HCT116 (cell line): ENCODE measurements at regions not wholly inside any gene's neighbourhood (a gene's known extent, or its start where the extent isn't known, plus 50 kb on each side); places are given as distances from the start of the nearest gene placed in this dataset.

Source experiments
- ATAC-seq: fragments of 200-7000 bp; cut with Tn5 transposase; 2 replicates; pipeline ENCODE4 v1.9.1; 2020; ENCODE audit warnings: mild to moderate bottlenecking, moderate library complexity
- BruUV-seq: library from RNA; stranded (reverse); fragments of 400-500 nt; replicated peaks from 2 replicates; lab custom pipeline; 2021; lab: Mats Ljungman, UMichigan
- CTCF ChIA-PET: fragments of 300-600 bp; sonication (Branson Sonifier 250); formaldehyde crosslinking; loops from one replicate; lab custom pipeline; 2021; ENCODE audit warnings: antibody characterized with exemption; lab: Charles Lee
- POLR2A ChIA-PET: fragments of 300-600, 350-600 bp; sonication (Branson Sonifier 250); formaldehyde crosslinking; loops from one replicate; lab custom pipeline; 2021; ENCODE audit warnings: antibody characterized with exemption; lab: Charles Lee
- RAD21 ChIA-PET, 2 experiments: fragments of 300-600 bp; sonication (Branson Sonifier 250); formaldehyde crosslinking; loops; one replicate each; lab custom pipeline; 2023; ENCODE audit warnings: low total read pairs in 2 of 2; ENCODE audit not compliant: uncharacterized antibody in 2 of 2, unreplicated experiment in 2 of 2, low non-redundant PET in 1 of 2; lab: Charles Lee
- DNase-seq: peaks from one replicate; pipeline ENCODE4 v3.0.0-alpha.2; 2010; ENCODE audit warnings: low read depth, low spot score
- H2AFZ ChIP-seq: fragments of 200-600 bp; shearing (Covaris generic), sonication (generic); 2 replicates; pipeline ENCODE4 v1.6.1; 2017; ENCODE audit warnings: low read depth, mixed run types, mixed read lengths, antibody characterized with exemption, low read length; ENCODE audit not compliant: poor library complexity, severe bottlenecking
- H3K27ac ChIP-seq: 2 replicates; pipeline ENCODE4 v1.5.1; 2012; ENCODE audit warnings: low read depth, low read length
- H3K27me3 ChIP-seq: fragments of 200-600 bp; sonication (generic); 2 replicates; pipeline ENCODE4 v1.6.1; 2016; ENCODE audit warnings: mixed run types, low read length, mixed read lengths; ENCODE audit not compliant: insufficient read depth
- H3K36me3 ChIP-seq, 2 experiments: fragments of 200-500 bp in 1 of 2; fragments of 200-600 bp in 1 of 2; sonication (Bioruptor generic) in 1 of 2; sonication (generic) in 1 of 2; 2 replicates each; pipeline versions ENCODE4 v1.5.1 to v1.6.1; 2014 to 2016; ENCODE audit warnings: low read length in 2 of 2, inconsistent platforms in 1 of 2, mixed read lengths in 1 of 2, mixed run types in 1 of 2; ENCODE audit not compliant: insufficient read depth in 2 of 2, control insufficient read depth in 1 of 2
- H3K4me1 ChIP-seq, 2 experiments: fragments of 200-600 bp in 1 of 2; sonication (generic) in 1 of 2; 2 replicates each; pipeline versions ENCODE4 v1.5.1 to v1.6.1; 2012 to 2017; ENCODE audit warnings: low read length in 2 of 2, inconsistent platforms in 1 of 2, mild to moderate bottlenecking in 1 of 2, mixed read lengths in 1 of 2, mixed run types in 1 of 2, moderate library complexity in 1 of 2; ENCODE audit not compliant: insufficient read depth in 2 of 2, control insufficient read depth in 1 of 2
- H3K4me2 ChIP-seq: fragments of 200-600 bp; sonication (generic); 2 replicates; pipeline ENCODE4 v1.6.1; 2017; ENCODE audit warnings: mixed run types, low read length, mixed read lengths
- H3K4me3 ChIP-seq, 2 experiments: fragments of 200-600 bp in 1 of 2; sonication (generic) in 1 of 2; replicated peaks in 1 of 2; 2 replicates each; pipeline ENCODE4 v1.5.1; 2011 to 2016; ENCODE audit warnings: low read length in 2 of 2, control low read depth in 1 of 2, low read depth in 1 of 2, mild to moderate bottlenecking in 1 of 2, mixed read lengths in 1 of 2, mixed run types in 1 of 2
- H3K79me2 ChIP-seq: fragments of 200-600 bp; sonication (generic); 2 replicates; pipeline ENCODE4 v1.6.1; 2017; ENCODE audit warnings: mild to moderate bottlenecking, mixed run types, low read length, moderate library complexity, mixed read lengths; ENCODE audit not compliant: insufficient read depth
- H3K9ac ChIP-seq: fragments of 200-600 bp; sonication (generic); 2 replicates; pipeline ENCODE4 v1.6.1; 2016; ENCODE audit warnings: low read length, mixed read lengths
- H3K9me2 ChIP-seq: fragments of 200-600 bp; sonication (generic), shearing (Covaris generic); 2 replicates; pipeline ENCODE4 v1.6.1; 2017; ENCODE audit warnings: mixed run types, mild to moderate bottlenecking, moderate library complexity; ENCODE audit not compliant: insufficient read depth
- H3K9me3 ChIP-seq, 2 experiments: fragments of 200-500 bp in 1 of 2; fragments of 200-600 bp in 1 of 2; sonication (Bioruptor generic) in 1 of 2; sonication (generic) in 1 of 2; 2 replicates each; pipeline ENCODE4 v1.6.1; 2014 to 2017; ENCODE audit warnings: low read length in 2 of 2, mixed read lengths in 2 of 2, inconsistent platforms in 1 of 2, low read depth in 1 of 2, mild to moderate bottlenecking in 1 of 2, mixed run types in 1 of 2, moderate library complexity in 1 of 2; ENCODE audit not compliant: control insufficient read depth in 1 of 2, insufficient read depth in 1 of 2
- H4K20me1 ChIP-seq: fragments of 200-600 bp; sonication (generic), shearing (Covaris generic); 2 replicates; pipeline ENCODE4 v1.6.1; 2017; ENCODE audit warnings: mixed run types, mild to moderate bottlenecking, moderate library complexity; ENCODE audit not compliant: insufficient read depth
- CBX3 ChIP-seq: IDR thresholded peaks from 2 replicates; pipeline ENCODE4 v1.6.1; 2012; ENCODE audit warnings: low read depth
- EGR1 ChIP-seq: IDR thresholded peaks from 2 replicates; pipeline ENCODE4 v1.6.1; 2012; ENCODE audit warnings: low read depth
- EZH2 ChIP-seq: fragments of 200-600 bp; sonication (generic); IDR thresholded peaks from 2 replicates; pipeline ENCODE4 v1.6.1; 2017; ENCODE audit warnings: antibody characterized with exemption, mixed run types
- EZH2phosphoT487 ChIP-seq: fragments of 200-600 bp; IDR thresholded peaks from 2 replicates; pipeline ENCODE4 v1.6.1; 2018; ENCODE audit warnings: antibody characterized with exemption, borderline replicate concordance
- FOSL1 ChIP-seq: IDR thresholded peaks from 2 replicates; pipeline ENCODE4 v1.6.1; 2012; ENCODE audit warnings: low read depth
- JUND ChIP-seq: IDR thresholded peaks from 2 replicates; pipeline ENCODE4 v1.6.1; 2012
- POLR2A ChIP-seq: IDR thresholded peaks from 2 replicates; pipeline ENCODE4 v1.7.0; 2011; ENCODE audit warnings: borderline replicate concordance; ENCODE audit not compliant: insufficient read depth, insufficient read length; ENCODE audit errors: extremely low read depth
- RAD21 ChIP-seq: IDR thresholded peaks from 2 replicates; pipeline ENCODE4 v1.6.1; 2012; ENCODE audit warnings: low read depth, mild to moderate bottlenecking
- SIN3A ChIP-seq: IDR thresholded peaks from 2 replicates; pipeline ENCODE4 v1.6.1; 2012; ENCODE audit warnings: low read depth
- SRF ChIP-seq: IDR thresholded peaks from 2 replicates; pipeline ENCODE4 v1.6.1; 2012; ENCODE audit warnings: low read depth
- TCF7L2 ChIP-seq: IDR thresholded peaks from 2 replicates; pipeline ENCODE4 v1.7.0; 2011; ENCODE audit warnings: borderline replicate concordance, inconsistent platforms; ENCODE audit not compliant: insufficient read depth, insufficient read length; ENCODE audit errors: extremely low read depth
- ZFX ChIP-seq: fragments of 450-650 bp; IDR thresholded peaks from 2 replicates; pipeline ENCODE4 v1.6.1; 2017
- ZNF274 ChIP-seq: fragments of 200-500 bp; sonication (Bioruptor generic); IDR thresholded peaks from 2 replicates; pipeline ENCODE4 v1.6.1; 2014; ENCODE audit warnings: mild to moderate bottlenecking, low read depth, low read length, inconsistent platforms
- intact Hi-C: fragments of 100-400 bp; cut with micrococcal nuclease; formaldehyde crosslinking; loops from 2 replicates; pipeline ENCODE4 v1.10.0; 2022
- TF ChIP-seq, protein P1 (sequence below), 3 experiments: fragments of 200-600 bp in 1 of 3; sonication (generic) in 1 of 3; IDR thresholded peaks in 2 of 3; conservative IDR thresholded peaks in 1 of 3; 2 replicates each; pipeline ENCODE4 v1.5.1; 2012 to 2017; ENCODE audit warnings: low read depth in 2 of 3, low read length in 2 of 3, antibody characterized with exemption in 1 of 3, borderline replicate concordance in 1 of 3, control low read depth in 1 of 3, mild to moderate bottlenecking in 1 of 3, mixed read lengths in 1 of 3, mixed run types in 1 of 3, moderate library complexity in 1 of 3; ENCODE audit not compliant: insufficient read depth in 1 of 3
- TF ChIP-seq, protein P2 (sequence below): IDR thresholded peaks from 2 replicates; pipeline ENCODE4 v1.6.1; 2011; ENCODE audit warnings: mild to moderate bottlenecking, low read length, moderate library complexity; ENCODE audit not compliant: insufficient replicate concordance; ENCODE audit errors: extremely low read depth

DNA sequence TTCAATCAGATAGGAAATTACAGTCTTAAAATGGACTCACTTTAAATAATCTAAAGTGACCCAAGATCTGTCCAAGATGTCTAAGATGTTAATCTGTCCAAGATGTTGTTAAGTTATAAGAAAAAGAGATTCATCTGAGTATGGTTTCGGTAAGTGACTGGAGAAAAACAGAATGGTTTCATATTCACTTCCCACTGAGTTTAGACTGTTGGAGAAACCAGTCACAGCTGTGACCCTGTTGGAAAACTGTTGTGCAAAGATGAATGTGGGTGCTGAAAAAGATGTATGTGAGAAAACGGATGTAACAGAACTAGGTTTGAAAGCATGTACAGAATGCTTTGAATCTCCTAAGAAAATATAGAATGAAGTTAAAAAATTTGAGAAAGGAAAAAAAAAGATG is 325.9 kb downstream of the COL12A1 start:
- intact Hi-C loops, result no loop called here
- H3K36me3 ChIP-seq, result no peaks in the 10 kb centered on the region
- RAD21 ChIA-PET, result no interaction called here
- no peak overlapping the region for H3K4me2 ChIP-seq
- POLR2A ChIA-PET, result no interaction called here
- H3K79me2 ChIP-seq, result no peaks in the 10 kb centered on the region
- TF ChIP-seq EZH2phosphoT487 (no peak), TCF7L2 (no peak), ZFX (no peak), SIN3A (no peak), CBX3 (no peak), ZNF274 (no peak)
- TF ChIP-seq, protein P1, sequence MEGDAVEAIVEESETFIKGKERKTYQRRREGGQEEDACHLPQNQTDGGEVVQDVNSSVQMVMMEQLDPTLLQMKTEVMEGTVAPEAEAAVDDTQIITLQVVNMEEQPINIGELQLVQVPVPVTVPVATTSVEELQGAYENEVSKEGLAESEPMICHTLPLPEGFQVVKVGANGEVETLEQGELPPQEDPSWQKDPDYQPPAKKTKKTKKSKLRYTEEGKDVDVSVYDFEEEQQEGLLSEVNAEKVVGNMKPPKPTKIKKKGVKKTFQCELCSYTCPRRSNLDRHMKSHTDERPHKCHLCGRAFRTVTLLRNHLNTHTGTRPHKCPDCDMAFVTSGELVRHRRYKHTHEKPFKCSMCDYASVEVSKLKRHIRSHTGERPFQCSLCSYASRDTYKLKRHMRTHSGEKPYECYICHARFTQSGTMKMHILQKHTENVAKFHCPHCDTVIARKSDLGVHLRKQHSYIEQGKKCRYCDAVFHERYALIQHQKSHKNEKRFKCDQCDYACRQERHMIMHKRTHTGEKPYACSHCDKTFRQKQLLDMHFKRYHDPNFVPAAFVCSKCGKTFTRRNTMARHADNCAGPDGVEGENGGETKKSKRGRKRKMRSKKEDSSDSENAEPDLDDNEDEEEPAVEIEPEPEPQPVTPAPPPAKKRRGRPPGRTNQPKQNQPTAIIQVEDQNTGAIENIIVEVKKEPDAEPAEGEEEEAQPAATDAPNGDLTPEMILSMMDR (IDR thresholded peaks at IDR 0.05 in 2 of 3, conservative IDR thresholded peaks at IDR 0.05 in 1 of 3; ENCODE audit: borderline replicate concordance in 1 of 3, insufficient read depth in 1 of 3, low read depth in 2 of 3, low read length in 2 of 3), result no peak
- TF ChIP-seq, all 23 proteins: peak for 0
- Histone ChIP-seq H2AFZ (no peak overlapping the region), H4K20me1 (no peaks in the 10 kb centered on the region), H3K27me3 (no peaks in the 10 kb centered on the region), H3K27ac (no peak overlapping the region), H3K4me3 (no peak overlapping the region), H3K9me2 (no peaks in the 10 kb centered on the region), H3K9ac (no peak overlapping the region), H3K4me1 (no peaks in the 10 kb centered on the region), H3K9me3 (no peaks in the 10 kb centered on the region)
- DNase-seq, result no peak
- no peak for ATAC-seq
- BruUV-seq, result no TSS peak
- CTCF ChIA-PET, result no interaction called here

DNA sequence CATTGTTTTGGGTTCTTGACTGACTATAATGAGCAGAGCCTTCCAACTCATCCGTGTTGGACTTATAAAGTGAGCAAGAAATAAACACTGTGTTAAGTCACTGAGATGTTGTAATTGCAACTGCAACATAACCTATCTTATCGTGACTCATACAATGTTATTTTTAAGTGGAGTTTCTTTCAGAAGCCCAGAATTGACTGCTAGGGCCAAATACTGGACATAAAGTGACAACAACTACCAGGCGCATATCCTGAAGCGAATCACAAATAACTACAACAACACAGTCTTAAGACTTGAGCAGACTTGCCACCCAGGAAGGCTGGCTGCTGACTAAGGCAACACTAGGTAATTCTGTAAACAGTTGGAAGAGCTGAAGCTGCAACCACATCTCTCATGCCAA is 326.6 kb downstream of the COL12A1 start:
- no peak for DNase-seq
- TF ChIP-seq JUND (no peak), EZH2 (no peak), EZH2phosphoT487 (no peak), SRF (no peak), ZNF274 (no peak), EGR1 (no peak), SIN3A (no peak), POLR2A (no peak), FOSL1 (no peak), RAD21 (no peak)
- TF ChIP-seq, protein P2, sequence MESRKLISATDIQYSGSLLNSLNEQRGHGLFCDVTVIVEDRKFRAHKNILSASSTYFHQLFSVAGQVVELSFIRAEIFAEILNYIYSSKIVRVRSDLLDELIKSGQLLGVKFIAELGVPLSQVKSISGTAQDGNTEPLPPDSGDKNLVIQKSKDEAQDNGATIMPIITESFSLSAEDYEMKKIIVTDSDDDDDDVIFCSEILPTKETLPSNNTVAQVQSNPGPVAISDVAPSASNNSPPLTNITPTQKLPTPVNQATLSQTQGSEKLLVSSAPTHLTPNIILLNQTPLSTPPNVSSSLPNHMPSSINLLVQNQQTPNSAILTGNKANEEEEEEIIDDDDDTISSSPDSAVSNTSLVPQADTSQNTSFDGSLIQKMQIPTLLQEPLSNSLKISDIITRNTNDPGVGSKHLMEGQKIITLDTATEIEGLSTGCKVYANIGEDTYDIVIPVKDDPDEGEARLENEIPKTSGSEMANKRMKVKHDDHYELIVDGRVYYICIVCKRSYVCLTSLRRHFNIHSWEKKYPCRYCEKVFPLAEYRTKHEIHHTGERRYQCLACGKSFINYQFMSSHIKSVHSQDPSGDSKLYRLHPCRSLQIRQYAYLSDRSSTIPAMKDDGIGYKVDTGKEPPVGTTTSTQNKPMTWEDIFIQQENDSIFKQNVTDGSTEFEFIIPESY, result no peak
- TF ChIP-seq, protein P1 (IDR thresholded peaks at IDR 0.05 in 2 of 3, conservative IDR thresholded peaks at IDR 0.05 in 1 of 3; ENCODE audit: borderline replicate concordance in 1 of 3, insufficient read depth in 1 of 3, low read depth in 2 of 3, low read length in 2 of 3), result no peak

More for the DNA sequence above, 326.6 kb downstream of the COL12A1 start:
- H3K36me3 ChIP-seq, result no peaks in the 10 kb centered on the region
- POLR2A ChIA-PET, result no interaction called here
- H3K9me2 ChIP-seq, result no peaks in the 10 kb centered on the region
- no peaks in the 10 kb centered on the region for H3K9me3 ChIP-seq
- no peaks in the 10 kb centered on the region for H4K20me1 ChIP-seq
- RAD21 ChIA-PET, result no interaction called here
- H3K4me2 ChIP-seq, result no peak overlapping the region
- H3K27ac ChIP-seq, result no peak overlapping the region
- H3K4me1 ChIP-seq, result no peaks in the 10 kb centered on the region
- H3K9ac ChIP-seq, result no peak overlapping the region
- no peaks in the 10 kb centered on the region for H3K27me3 ChIP-seq
- no peaks in the 10 kb centered on the region for H3K79me2 ChIP-seq
- no peak overlapping the region for H2AFZ ChIP-seq
- CTCF ChIA-PET, result no interaction called here
- intact Hi-C loops, result no loop called here
- no peak for ATAC-seq
- no peak overlapping the region for H3K4me3 ChIP-seq
- BruUV-seq, result no TSS peak
